ENCODE measurements at regions not wholly inside any gene's neighbourhood (a gene's known extent, or its start where the extent isn't known, plus 50 kb on each side); places are given as distances from the start of the nearest gene placed in this dataset.
"Not testable (repeated sequence)": the region's sequence is repeated elsewhere in the genome, so short reads cannot be mapped to it uniquely, and the experiment has no call there.

- no peak for DNase-seq (ENCODE audit: low read depth in 2 of 2)
Observed at GRCh38 chr6:169927711-169928110, 176.3 kb downstream of the ERMARD start.

GRCh38 chr6:169926617-169927417 is 175.4 kb downstream of the ERMARD start:
- no peak for DNase-seq (ENCODE audit: low read depth in 2 of 2)

- no peak for DNase-seq (ENCODE audit: low read depth in 2 of 2)
Observed at GRCh38 chr6:169923468-169924464, 172.3 kb downstream of the ERMARD start.

GRCh38 chr6:169921853-169922824 is 170.7 kb downstream of the ERMARD start:
- no peak for DNase-seq (ENCODE audit: low read depth in 2 of 2)

- no peak for DNase-seq (ENCODE audit: low read depth in 2 of 2)
Observed at GRCh38 chr6:169921217-169921616, 169.8 kb downstream of the ERMARD start.

GRCh38 chr6:169920359-169921020 is 169.1 kb downstream of the ERMARD start:
- no peak for DNase-seq (ENCODE audit: low read depth in 2 of 2)

GRCh38 chr6:169918954-169919549 is 167.6 kb downstream of the ERMARD start:
- DNase-seq (ENCODE audit: low read depth in 2 of 2) = no peak

GRCh38 chr6:169918239-169918953 is 167.0 kb downstream of the ERMARD start:
- no peak for DNase-seq (ENCODE audit: low read depth in 2 of 2)

GRCh38 chr6:169917153-169917552 is 165.7 kb downstream of the ERMARD start:
- DNase-seq (ENCODE audit: low read depth in 2 of 2) = no peak

- DNase-seq (ENCODE audit: low read depth in 2 of 2) = no peak
Observed at GRCh38 chr6:169915769-169916550, 164.5 kb downstream of the ERMARD start.

- DNase-seq (ENCODE audit: low read depth in 2 of 2) = not testable (repeated sequence)
Observed at GRCh38 chr6:169913745-169914144, 162.3 kb downstream of the ERMARD start.

- no peak for DNase-seq (ENCODE audit: low read depth in 2 of 2)
Observed at GRCh38 chr6:169913096-169913638, 161.7 kb downstream of the ERMARD start.

GRCh38 chr6:169912266-169913095 is 161.1 kb downstream of the ERMARD start:
- DNase-seq (ENCODE audit: low read depth in 2 of 2) = no peak

- no peak for DNase-seq (ENCODE audit: low read depth in 2 of 2)
Observed at GRCh38 chr6:169911264-169912263, 160.1 kb downstream of the ERMARD start.

- no peak for DNase-seq (ENCODE audit: low read depth in 2 of 2)
Observed at GRCh38 chr6:169909113-169909512, 157.7 kb downstream of the ERMARD start.

- no peak for DNase-seq (ENCODE audit: low read depth in 2 of 2)
Observed at GRCh38 chr6:169908403-169908933, 157.0 kb downstream of the ERMARD start.

All from fibroblast of skin of left biceps (primary cell).